Stomach (tissue), 4 donors: ENCODE measurements at regions not wholly inside any gene's neighbourhood (a gene's known extent, or its start where the extent isn't known, plus 50 kb on each side); places are given as distances from the start of the nearest gene placed in this dataset.

Experiments used
- EP300 ChIP-seq: sonication (generic); formaldehyde crosslinking; IDR thresholded peaks from one replicate; pipeline ENCODE4 v1.6.1; 2017; ENCODE audit warnings: antibody characterized with exemption
- POLR2AphosphoS5 ChIP-seq, 3 donors: sonication (generic); formaldehyde crosslinking; IDR thresholded peaks; one replicate each; pipeline ENCODE4 v1.6.1; 2016; ENCODE audit warnings: antibody characterized with exemption in 3 of 3
- TF ChIP-seq, protein P1 (sequence below), 7 experiments: fragments of 450-650 bp in 4 of 7; fragments of 200-600 bp in 3 of 7; sonication (generic) in 3 of 7; IDR thresholded peaks; one replicate each; pipeline ENCODE4 v1.5.1; 2016 to 2019; ENCODE audit warnings: antibody characterized with exemption in 7 of 7, control low read depth in 2 of 7, mild to moderate bottlenecking in 1 of 7

DNA sequence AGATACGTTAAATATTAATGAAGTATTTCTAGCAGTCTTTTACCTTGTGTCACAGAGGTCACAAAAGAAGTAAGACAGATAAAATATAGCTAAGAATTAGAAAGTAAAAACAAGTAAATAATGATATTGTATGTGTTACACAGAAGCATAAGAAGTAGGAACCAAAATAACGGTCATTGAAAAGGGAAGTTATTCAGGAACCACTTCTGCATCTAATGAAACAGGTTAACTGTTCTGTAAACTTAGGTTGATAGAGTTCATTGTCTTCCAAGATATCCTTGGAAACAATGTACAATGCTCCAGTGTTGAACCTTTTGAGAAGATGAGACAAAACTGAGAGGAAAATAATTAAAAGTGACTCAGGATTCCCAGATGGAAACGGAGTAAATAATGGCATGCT is 57.1 kb upstream of the CD302 start:
- TF ChIP-seq POLR2AphosphoS5 (IDR thresholded peaks at IDR 0.05) (no peak), EP300 (no peak)
- TF ChIP-seq, protein P1, sequence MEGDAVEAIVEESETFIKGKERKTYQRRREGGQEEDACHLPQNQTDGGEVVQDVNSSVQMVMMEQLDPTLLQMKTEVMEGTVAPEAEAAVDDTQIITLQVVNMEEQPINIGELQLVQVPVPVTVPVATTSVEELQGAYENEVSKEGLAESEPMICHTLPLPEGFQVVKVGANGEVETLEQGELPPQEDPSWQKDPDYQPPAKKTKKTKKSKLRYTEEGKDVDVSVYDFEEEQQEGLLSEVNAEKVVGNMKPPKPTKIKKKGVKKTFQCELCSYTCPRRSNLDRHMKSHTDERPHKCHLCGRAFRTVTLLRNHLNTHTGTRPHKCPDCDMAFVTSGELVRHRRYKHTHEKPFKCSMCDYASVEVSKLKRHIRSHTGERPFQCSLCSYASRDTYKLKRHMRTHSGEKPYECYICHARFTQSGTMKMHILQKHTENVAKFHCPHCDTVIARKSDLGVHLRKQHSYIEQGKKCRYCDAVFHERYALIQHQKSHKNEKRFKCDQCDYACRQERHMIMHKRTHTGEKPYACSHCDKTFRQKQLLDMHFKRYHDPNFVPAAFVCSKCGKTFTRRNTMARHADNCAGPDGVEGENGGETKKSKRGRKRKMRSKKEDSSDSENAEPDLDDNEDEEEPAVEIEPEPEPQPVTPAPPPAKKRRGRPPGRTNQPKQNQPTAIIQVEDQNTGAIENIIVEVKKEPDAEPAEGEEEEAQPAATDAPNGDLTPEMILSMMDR (IDR thresholded peaks at IDR 0.05) = no peak
